ENCODE measurements at regions not wholly inside any gene's neighbourhood (a gene's known extent, or its start where the extent isn't known, plus 50 kb on each side); places are given as distances from the start of the nearest gene placed in this dataset.

GRCh38 chr16:86299882-86300610, 210.3 kb upstream of the FOXF1 start:
- TF ChIP-seq, protein P1, sequence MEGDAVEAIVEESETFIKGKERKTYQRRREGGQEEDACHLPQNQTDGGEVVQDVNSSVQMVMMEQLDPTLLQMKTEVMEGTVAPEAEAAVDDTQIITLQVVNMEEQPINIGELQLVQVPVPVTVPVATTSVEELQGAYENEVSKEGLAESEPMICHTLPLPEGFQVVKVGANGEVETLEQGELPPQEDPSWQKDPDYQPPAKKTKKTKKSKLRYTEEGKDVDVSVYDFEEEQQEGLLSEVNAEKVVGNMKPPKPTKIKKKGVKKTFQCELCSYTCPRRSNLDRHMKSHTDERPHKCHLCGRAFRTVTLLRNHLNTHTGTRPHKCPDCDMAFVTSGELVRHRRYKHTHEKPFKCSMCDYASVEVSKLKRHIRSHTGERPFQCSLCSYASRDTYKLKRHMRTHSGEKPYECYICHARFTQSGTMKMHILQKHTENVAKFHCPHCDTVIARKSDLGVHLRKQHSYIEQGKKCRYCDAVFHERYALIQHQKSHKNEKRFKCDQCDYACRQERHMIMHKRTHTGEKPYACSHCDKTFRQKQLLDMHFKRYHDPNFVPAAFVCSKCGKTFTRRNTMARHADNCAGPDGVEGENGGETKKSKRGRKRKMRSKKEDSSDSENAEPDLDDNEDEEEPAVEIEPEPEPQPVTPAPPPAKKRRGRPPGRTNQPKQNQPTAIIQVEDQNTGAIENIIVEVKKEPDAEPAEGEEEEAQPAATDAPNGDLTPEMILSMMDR (IDR thresholded peaks at IDR 0.05): no peak
- no peak for TF ChIP-seq POLR2A (IDR thresholded peaks at IDR 0.05)

Measured in lower leg skin (tissue), 3 donors.